Activated CD4-positive, alpha-beta memory T cell treated with anti-CD3 and anti-CD28 coated beads, Interleukin-2, amount 10 ng/mL, durations not matched to agents 7 days and 5 days (primary cell): ENCODE measurements at regions not wholly inside any gene's neighbourhood (a gene's known extent, or its start where the extent isn't known, plus 50 kb on each side); places are given as distances from the start of the nearest gene placed in this dataset.

Source experiments
- CTCF ChIA-PET: fragments of 350-600 bp; sonication (Branson Sonifier 250); formaldehyde crosslinking; loops from one replicate; lab custom pipeline; 2021; ENCODE audit warnings: antibody characterized with exemption, inconsistent platforms; lab: Charles Lee
- POLR2A ChIA-PET: fragments of 350-600 bp; sonication (Branson Sonifier 250); formaldehyde crosslinking; loops from one replicate; lab custom pipeline; 2021; ENCODE audit warnings: antibody characterized with exemption; lab: Charles Lee
- DNase-seq: peaks from one replicate; pipeline ENCODE4 v3.0.0-alpha.2; 2020
- H3K27ac Mint-ChIP-seq: one replicate; pipeline ENCODE4 v1.8.0; 2021; ENCODE audit warnings: mild to moderate bottlenecking, mixed read lengths
- H3K27me3 Mint-ChIP-seq: one replicate; pipeline ENCODE4 v1.8.0; 2021; ENCODE audit warnings: mixed read lengths
- H3K36me3 Mint-ChIP-seq: one replicate; pipeline ENCODE4 v1.8.0; 2021; ENCODE audit warnings: low read depth, mixed read lengths
- H3K4me1 Mint-ChIP-seq: one replicate; pipeline ENCODE4 v1.8.0; 2021; ENCODE audit warnings: mixed read lengths
- H3K4me3 Mint-ChIP-seq: one replicate; pipeline ENCODE4 v1.8.0; 2021; ENCODE audit warnings: mild to moderate bottlenecking, mixed read lengths
- H3K9me3 Mint-ChIP-seq: one replicate; pipeline ENCODE4 v1.8.0; 2021; ENCODE audit warnings: mixed read lengths

GRCh38 chr11:86126862-86127261, 58.0 kb upstream of the PICALM start:
- H3K4me3 Mint-ChIP-seq: no peak overlapping the region
- POLR2A ChIA-PET: no interaction called here
- no peaks in the 10 kb centered on the region for H3K9me3 Mint-ChIP-seq
- DNase-seq: no peak
- H3K4me1 Mint-ChIP-seq: peaks cover 16% of the 10 kb centered on the region
- CTCF ChIA-PET: no interaction called here
- H3K27me3 Mint-ChIP-seq: no peaks in the 10 kb centered on the region
- no peak overlapping the region for H3K27ac Mint-ChIP-seq
- peaks cover 11% of the 10 kb centered on the region for H3K36me3 Mint-ChIP-seq

- Mint-ChIP-seq H3K27me3 (peaks cover 3% of the 10 kb centered on the region), H3K4me3 (no peak overlapping the region), H3K36me3 (peaks cover 11% of the 10 kb centered on the region), H3K27ac (no peak overlapping the region), H3K4me1 (peaks cover 16% of the 10 kb centered on the region), H3K9me3 (no peaks in the 10 kb centered on the region)
- ChIA-PET POLR2A (interaction anchor here (1.2 to 1.3 kb wide), 2 partner anchors 18 to 83 kb away, joined by 3 read pairs; no protein-coding TSS in a partner anchor), CTCF (no interaction called here)
- DNase-seq: no peak
Measured at GRCh38 chr11:86124251-86125233, 55.7 kb upstream of the PICALM start.

GRCh38 chr11:86122773-86123172, 53.9 kb upstream of the PICALM start:
- CTCF ChIA-PET: no interaction called here

GRCh38 chr11:86120807-86121206, 51.9 kb upstream of the PICALM start:
- peaks cover 43% of the 10 kb centered on the region for H3K4me1 Mint-ChIP-seq
- no peak overlapping the region for H3K4me3 Mint-ChIP-seq
- H3K27ac Mint-ChIP-seq: no peak overlapping the region
- no peak for DNase-seq
- H3K36me3 Mint-ChIP-seq: peaks cover 11% of the 10 kb centered on the region
- CTCF ChIA-PET: interaction anchor here (0.7 to 1.2 kb wide), 2 partner anchors 13 to 79 kb away, joined by 3 read pairs; no protein-coding TSS in a partner anchor
- POLR2A ChIA-PET: no interaction called here
- no peaks in the 10 kb centered on the region for H3K9me3 Mint-ChIP-seq
- H3K27me3 Mint-ChIP-seq: peaks cover 3% of the 10 kb centered on the region

More at GRCh38 chr11:86122773-86123172, 53.9 kb upstream of the PICALM start:
- peaks cover 3% of the 10 kb centered on the region for H3K27me3 Mint-ChIP-seq
- no peak for DNase-seq
- peaks cover 24% of the 10 kb centered on the region for H3K4me1 Mint-ChIP-seq
- H3K4me3 Mint-ChIP-seq: no peak overlapping the region
- POLR2A ChIA-PET: no interaction called here
- H3K9me3 Mint-ChIP-seq: no peaks in the 10 kb centered on the region
- H3K36me3 Mint-ChIP-seq: peaks cover 11% of the 10 kb centered on the region
- H3K27ac Mint-ChIP-seq: no peak overlapping the region

- Mint-ChIP-seq H3K4me3 (no peak overlapping the region), H3K36me3 (peaks cover 11% of the 10 kb centered on the region), H3K9me3 (no peaks in the 10 kb centered on the region), H3K27me3 (peaks cover 3% of the 10 kb centered on the region), H3K27ac (no peak overlapping the region), H3K4me1 (peaks cover 47% of the 10 kb centered on the region)
- POLR2A ChIA-PET: no interaction called here
- no peak for DNase-seq
- CTCF ChIA-PET: interaction anchor here (0.7 kb wide), 1 partner anchor 12 kb away, joined by 3 read pairs; no protein-coding TSS in a partner anchor
Measured at GRCh38 chr11:86119906-86120305, 51.0 kb upstream of the PICALM start.

GRCh38 chr11:86119077-86119476, 50.2 kb upstream of the PICALM start:
- ChIA-PET CTCF (no interaction called here), POLR2A (no interaction called here)
- Mint-ChIP-seq H3K4me3 (no peak overlapping the region), H3K27me3 (peaks cover 3% of the 10 kb centered on the region), H3K36me3 (peaks cover 12% of the 10 kb centered on the region), H3K27ac (no peak overlapping the region), H3K4me1 (peaks cover 39% of the 10 kb centered on the region), H3K9me3 (peaks cover 1% of the 10 kb centered on the region)
- no peak for DNase-seq
